PC-9 (cell line): ENCODE measurements at regions not wholly inside any gene's neighbourhood (a gene's known extent, or its start where the extent isn't known, plus 50 kb on each side); places are given as distances from the start of the nearest gene placed in this dataset.

ENCODE experiments used
- BruUV-seq: library from RNA; stranded (reverse); fragments of 400-500 nt; replicated peaks from 2 replicates; lab custom pipeline; 2021; lab: Mats Ljungman, UMichigan
- CTCF ChIA-PET: fragments of 300-600 bp; sonication (Branson Sonifier 250); formaldehyde crosslinking; loops from one replicate; lab custom pipeline; 2022; ENCODE audit warnings: antibody characterized with exemption; lab: Charles Lee
- POLR2A ChIA-PET: fragments of 300-600 bp; sonication (Branson Sonifier 250); formaldehyde crosslinking; loops from one replicate; lab custom pipeline; 2022; ENCODE audit warnings: antibody characterized with exemption; ENCODE audit not compliant: unreplicated experiment; lab: Charles Lee
- DNase-seq, 2 experiments: peaks; one replicate each; pipeline versions ENCODE4 v3.0.0 to v3.0.0-alpha.2; 2015 to 2022; ENCODE audit warnings: mixed read lengths in 1 of 2
- H2AFZ ChIP-seq: fragments of 200-600 bp; sonication (generic); 2 replicates; pipeline ENCODE4 v1.8.1; 2017; ENCODE audit warnings: antibody characterized with exemption
- H3F3A ChIP-seq: fragments of 200-600 bp; sonication (generic); 2 replicates; pipeline ENCODE4 v1.8.1; 2017; ENCODE audit warnings: antibody characterized with exemption, mild to moderate bottlenecking, low read depth; ENCODE audit not compliant: insufficient read depth
- H3K27ac ChIP-seq: fragments of 200-600 bp; sonication (generic); 2 replicates; pipeline ENCODE4 v1.6.1; 2016; ENCODE audit warnings: mixed run types
- H3K27me3 ChIP-seq: fragments of 200-600 bp; sonication (generic); 2 replicates; pipeline ENCODE4 v1.6.1; 2016; ENCODE audit warnings: low read depth, mixed run types; ENCODE audit not compliant: insufficient read depth
- H3K36me3 ChIP-seq: fragments of 200-600 bp; sonication (generic); 2 replicates; pipeline ENCODE4 v1.6.1; 2016; ENCODE audit warnings: low read depth, mixed run types
- H3K4me1 ChIP-seq: fragments of 200-600 bp; sonication (generic); replicated peaks from 2 replicates; pipeline ENCODE4 v1.6.1; 2016; ENCODE audit warnings: mixed run types; ENCODE audit not compliant: insufficient read depth
- H3K4me2 ChIP-seq: fragments of 200-600 bp; sonication (generic); 2 replicates; pipeline ENCODE4 v1.6.1; 2017; ENCODE audit warnings: mixed run types
- H3K4me3 ChIP-seq: fragments of 200-600 bp; sonication (generic); 2 replicates; pipeline ENCODE4 v1.6.1; 2016; ENCODE audit warnings: mixed run types
- H3K79me2 ChIP-seq: fragments of 200-600 bp; sonication (generic); 2 replicates; pipeline ENCODE4 v1.6.1; 2017; ENCODE audit warnings: low read depth, mixed run types
- H3K9me2 ChIP-seq: fragments of 200-600 bp; sonication (generic); 2 replicates; pipeline ENCODE4 v1.8.1; 2017; ENCODE audit warnings: mild to moderate bottlenecking; ENCODE audit not compliant: insufficient read depth
- H3K9me3 ChIP-seq: fragments of 200-600 bp; sonication (generic); 2 replicates; pipeline ENCODE4 v1.8.1; 2016; ENCODE audit warnings: low read depth; ENCODE audit not compliant: insufficient read depth
- H4K20me1 ChIP-seq: fragments of 200-600 bp; sonication (generic); 2 replicates; pipeline ENCODE4 v1.8.1; 2017; ENCODE audit not compliant: insufficient read depth
- CTCF ChIP-seq: fragments of 200-600 bp; sonication (generic); conservative IDR thresholded peaks from 2 replicates; pipeline ENCODE4 v1.6.1; 2017; ENCODE audit warnings: mixed run types, antibody characterized with exemption, mild to moderate bottlenecking, moderate library complexity
- EZH2 ChIP-seq: fragments of 200-600 bp; sonication (generic); IDR thresholded peaks from 2 replicates; pipeline ENCODE4 v1.8.0; 2017; ENCODE audit warnings: antibody characterized with exemption, low read depth
- intact Hi-C: fragments of 100-400 bp; cut with micrococcal nuclease; formaldehyde crosslinking; loops from one replicate; pipeline ENCODE4 v1.10.0; 2022; ENCODE audit not compliant: unreplicated experiment

GRCh38 chr15:46496491-46497115 lies 861.8 kb downstream of the SQOR start:
- no peaks in the 10 kb centered on the region for H3K27me3 ChIP-seq
- H4K20me1 ChIP-seq = no peaks in the 10 kb centered on the region
- ChIA-PET CTCF (no interaction called here), POLR2A (no interaction called here)
- no peaks in the 10 kb centered on the region for H3K4me1 ChIP-seq
- no peak overlapping the region for H2AFZ ChIP-seq
- no peak overlapping the region for H3K4me2 ChIP-seq
- TF ChIP-seq CTCF = no peak
- TF ChIP-seq EZH2 = no peak
- no peaks in the 10 kb centered on the region for H3K9me2 ChIP-seq
- BruUV-seq = no TSS peak
- H3K4me3 ChIP-seq = no peak overlapping the region
- no peaks in the 10 kb centered on the region for H3K79me2 ChIP-seq
- no peaks in the 10 kb centered on the region for H3F3A ChIP-seq
- no peak for DNase-seq
- intact Hi-C loops = no loop called here
- no peaks in the 10 kb centered on the region for H3K9me3 ChIP-seq
- no peaks in the 10 kb centered on the region for H3K36me3 ChIP-seq
- H3K27ac ChIP-seq = no peak overlapping the region

DNA sequence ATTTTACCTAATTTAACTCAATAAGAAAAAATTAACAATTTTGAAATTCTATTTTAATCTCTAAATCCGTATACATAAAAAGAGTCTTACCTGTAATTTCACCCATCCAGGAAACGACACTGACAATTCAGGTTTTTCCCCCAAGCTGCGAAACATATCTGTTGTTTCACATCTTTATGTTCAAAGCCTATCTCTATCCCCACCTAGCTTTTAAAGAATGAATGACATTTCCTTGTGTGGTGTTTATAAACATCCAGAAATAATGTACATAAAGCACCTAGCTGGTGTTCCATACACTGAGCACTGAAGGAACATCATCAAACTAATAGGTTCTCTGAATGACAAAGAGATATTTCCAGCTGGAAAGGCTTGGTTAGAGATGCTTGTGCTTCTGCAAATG lies 867.8 kb downstream of the SQOR start:
- CTCF ChIA-PET = no interaction called here
- no peaks in the 10 kb centered on the region for H3K79me2 ChIP-seq
- POLR2A ChIA-PET = no interaction called here

DNA sequence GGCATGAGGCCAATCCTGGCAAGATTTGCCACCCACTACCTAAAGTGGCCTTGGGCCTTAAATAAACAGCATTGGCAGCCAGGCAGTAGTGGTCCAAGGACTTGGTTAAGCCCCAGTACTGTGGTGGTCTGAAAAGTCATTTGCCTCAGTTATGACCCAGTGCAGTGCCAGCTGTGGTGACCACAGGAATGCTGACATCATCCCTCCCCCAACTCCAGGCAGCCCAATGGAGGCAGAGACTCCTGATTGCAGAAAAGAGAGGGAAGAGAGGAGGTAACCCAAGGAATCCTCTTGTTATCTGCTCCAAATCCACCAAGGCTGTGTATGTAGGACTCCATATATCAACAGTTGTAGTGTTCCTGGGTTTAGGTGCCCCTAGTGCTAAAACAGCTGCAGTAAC lies 883.6 kb downstream of the SQOR start:
- H3K27me3 ChIP-seq = no peaks in the 10 kb centered on the region
- H4K20me1 ChIP-seq = no peaks in the 10 kb centered on the region
- no peak for DNase-seq
- no peaks in the 10 kb centered on the region for H3F3A ChIP-seq
- H3K79me2 ChIP-seq = no peaks in the 10 kb centered on the region
- POLR2A ChIA-PET = interaction anchor here (0.5 kb wide), 1 partner anchor 965 kb away, joined by 10 read pairs; no protein-coding TSS in a partner anchor
- H2AFZ ChIP-seq = no peak overlapping the region
- TF ChIP-seq EZH2 = no peak
- TF ChIP-seq CTCF = no peak
- no peaks in the 10 kb centered on the region for H3K4me1 ChIP-seq
- no peak overlapping the region for H3K4me3 ChIP-seq
- no peaks in the 10 kb centered on the region for H3K9me2 ChIP-seq
- CTCF ChIA-PET = no interaction called here
- H3K4me2 ChIP-seq = no peak overlapping the region
- H3K9me3 ChIP-seq = no peaks in the 10 kb centered on the region
- BruUV-seq = no TSS peak
- no peaks in the 10 kb centered on the region for H3K36me3 ChIP-seq
- intact Hi-C loops = no loop called here
- H3K27ac ChIP-seq = no peak overlapping the region

More for the DNA sequence above, 867.8 kb downstream of the SQOR start:
- no peak overlapping the region for H2AFZ ChIP-seq
- no TSS peak for BruUV-seq
- no peak overlapping the region for H3K4me2 ChIP-seq
- H3K4me3 ChIP-seq = no peak overlapping the region
- peak; percentile 42; the same call in 1 of the 2 replicates for TF ChIP-seq CTCF
- TF ChIP-seq EZH2 = no peak
- intact Hi-C loops = no loop called here
- no peaks in the 10 kb centered on the region for H3K27me3 ChIP-seq
- no peaks in the 10 kb centered on the region for H3K9me3 ChIP-seq
- no peaks in the 10 kb centered on the region for H3K4me1 ChIP-seq
- no peaks in the 10 kb centered on the region for H4K20me1 ChIP-seq
- H3K9me2 ChIP-seq = no peaks in the 10 kb centered on the region
- H3K27ac ChIP-seq = no peak overlapping the region
- no peak for DNase-seq
- no peaks in the 10 kb centered on the region for H3F3A ChIP-seq
- no peaks in the 10 kb centered on the region for H3K36me3 ChIP-seq
